MV-4-11 (cell line): ENCODE measurements at regions not wholly inside any gene's neighbourhood (a gene's known extent, or its start where the extent isn't known, plus 50 kb on each side); places are given as distances from the start of the nearest gene placed in this dataset.

Experiments
- DNase-seq: peaks from one replicate; lab custom pipeline; 2025; lab: John Stamatoyannopoulos, UW

- DNase-seq, result no peak
Measured at GRCh38 chr2:82690757-82691411, 1768.2 kb downstream of the SUCLG1 start.

- no peak for DNase-seq
Measured at GRCh38 chr2:82675186-82675585, 1783.9 kb downstream of the SUCLG1 start.

- no peak for DNase-seq
Measured at GRCh38 chr2:82674652-82675051, 1784.4 kb downstream of the SUCLG1 start.

- DNase-seq, result no peak
Measured at GRCh38 chr2:82667491-82667890, 1791.6 kb downstream of the SUCLG1 start.

- no peak for DNase-seq
Measured at GRCh38 chr2:82665691-82666090, 1793.4 kb downstream of the SUCLG1 start.

- no peak for DNase-seq
Measured at GRCh38 chr2:82657106-82657505, 1802.0 kb downstream of the SUCLG1 start.

- DNase-seq, result no peak
Measured at GRCh38 chr2:82656420-82656819, 1802.7 kb downstream of the SUCLG1 start.

- DNase-seq, result no peak
Measured at GRCh38 chr2:82652117-82652516, 1807.0 kb downstream of the SUCLG1 start.

- DNase-seq, result no peak
Measured at GRCh38 chr2:82650038-82650437, 1809.0 kb downstream of the SUCLG1 start.

- no peak for DNase-seq
Measured at GRCh38 chr2:82641598-82642180, 1817.4 kb downstream of the SUCLG1 start.

- no peak for DNase-seq
Measured at GRCh38 chr2:82636402-82637020, 1822.6 kb downstream of the SUCLG1 start.

- DNase-seq, result no peak
Measured at GRCh38 chr2:82599021-82599420, 1860.1 kb downstream of the SUCLG1 start.

GRCh38 chr2:82596581-82596980 is 1862.5 kb downstream of the SUCLG1 start:
- DNase-seq, result no peak

GRCh38 chr2:82591718-82592117 is 1867.4 kb downstream of the SUCLG1 start:
- DNase-seq, result no peak

GRCh38 chr2:82576656-82577055 is 1882.4 kb downstream of the SUCLG1 start:
- DNase-seq, result no peak

- DNase-seq, result peak; percentile 27
Measured at GRCh38 chr2:82539280-82539621, 1919.8 kb downstream of the SUCLG1 start.

- DNase-seq, result no peak
Measured at GRCh38 chr2:82538590-82539279, 1920.3 kb downstream of the SUCLG1 start.

GRCh38 chr2:82528288-82528687 is 1930.8 kb downstream of the SUCLG1 start:
- no peak for DNase-seq

GRCh38 chr2:82527124-82527523 is 1932.0 kb downstream of the SUCLG1 start:
- no peak for DNase-seq

- no peak for DNase-seq
Measured at GRCh38 chr2:82526277-82526676, 1932.8 kb downstream of the SUCLG1 start.

- no peak for DNase-seq
Measured at GRCh38 chr2:82525744-82526143, 1933.3 kb downstream of the SUCLG1 start.

- DNase-seq, result no peak
Measured at GRCh38 chr2:82524826-82525225, 1934.3 kb downstream of the SUCLG1 start.

- no peak for DNase-seq
Measured at GRCh38 chr2:82511894-82512293, 1947.2 kb downstream of the SUCLG1 start.
